GM12878 (cell line): ENCODE measurements at regions not wholly inside any gene's neighbourhood (a gene's known extent, or its start where the extent isn't known, plus 50 kb on each side); places are given as distances from the start of the nearest gene placed in this dataset.

Source experiments
- CTCF ChIP-seq, 3 experiments: IDR thresholded peaks in 2 of 3; conservative IDR thresholded peaks in 1 of 3; 2 replicates each; pipeline ENCODE4 v1.5.1; 2011; ENCODE audit warnings: low read depth in 3 of 3, low read length in 3 of 3, mild to moderate bottlenecking in 3 of 3, control low read depth in 2 of 3, moderate library complexity in 2 of 3, inconsistent platforms in 1 of 3, mixed read lengths in 1 of 3; ENCODE audit not compliant: control insufficient read depth in 2 of 3, insufficient read depth in 1 of 3; ENCODE audit errors: extremely low read depth in 1 of 3
- CUX1 ChIP-seq: IDR thresholded peaks from 2 replicates; pipeline ENCODE4 v1.6.1; 2012; ENCODE audit warnings: improper control_type of control experiment, low read depth, low read length; ENCODE audit not compliant: insufficient replicate concordance
- E4F1 ChIP-seq: fragments of 450-650 bp; IDR thresholded peaks from 2 replicates; pipeline ENCODE4 v1.6.1; 2018; ENCODE audit warnings: borderline replicate concordance, mild to moderate bottlenecking; ENCODE audit not compliant: partially characterized antibody
- EGR1 ChIP-seq, 2 experiments: IDR thresholded peaks; 1 replicate in 1 of 2; 2 replicates in 1 of 2; pipeline ENCODE4 v1.6.1; 2011 to 2012; ENCODE audit warnings: low read depth in 2 of 2, low read length in 2 of 2, borderline replicate concordance in 1 of 2, mild to moderate bottlenecking in 1 of 2, moderate library complexity in 1 of 2
- FOS ChIP-seq: IDR thresholded peaks from 3 replicates; pipeline ENCODE4 v1.6.1; 2011; ENCODE audit warnings: borderline replicate concordance; ENCODE audit not compliant: insufficient read length; ENCODE audit errors: extremely low read depth
- IRF5 ChIP-seq: fragments of 450-650 bp; IDR thresholded peaks from 2 replicates; pipeline ENCODE4 v1.6.1; 2017; ENCODE audit warnings: borderline replicate concordance
- NR2F1 ChIP-seq: fragments of 450-650 bp; conservative IDR thresholded peaks from 2 replicates; pipeline ENCODE4 v1.6.1; 2017; ENCODE audit warnings: mild to moderate bottlenecking
- RBBP5 ChIP-seq: fragments of 200-600 bp; sonication (generic); conservative IDR thresholded peaks from 2 replicates; pipeline ENCODE4 v1.6.1; 2016
- SRF ChIP-seq, 2 experiments: IDR thresholded peaks; 2 replicates each; pipeline ENCODE4 v1.6.1; 2011; ENCODE audit warnings: low read depth in 2 of 2, low read length in 2 of 2, mild to moderate bottlenecking in 1 of 2, moderate library complexity in 1 of 2
- TBL1XR1 ChIP-seq: IDR thresholded peaks from 2 replicates; pipeline ENCODE4 v1.6.1; 2012; ENCODE audit warnings: low read depth, low read length, improper control_type of control experiment
- TCF7 ChIP-seq: IDR thresholded peaks from 2 replicates; pipeline ENCODE4 v1.6.1; 2014; ENCODE audit warnings: antibody characterized with exemption, borderline replicate concordance
- ZBTB11 ChIP-seq: fragments of 450-650 bp; formaldehyde crosslinking; IDR thresholded peaks from 2 replicates; pipeline ENCODE4 v1.5.0; 2022; ENCODE audit warnings: mild to moderate bottlenecking, missing genetic modification characterization
- ZNF384 ChIP-seq: IDR thresholded peaks from 2 replicates; pipeline ENCODE4 v1.6.1; 2012; ENCODE audit warnings: low read depth, mild to moderate bottlenecking, low read length, improper control_type of control experiment, borderline replicate concordance

GRCh38 chr9:124202447-124202971 is 55.2 kb upstream of the NEK6 start (continued):
- TF ChIP-seq CTCF (IDR thresholded peaks at IDR 0.05 in 2 of 3, conservative IDR thresholded peaks at IDR 0.05 in 1 of 3; ENCODE audit: control insufficient read depth in 2 of 3, extremely low read depth in 1 of 3, insufficient read depth in 1 of 3, low read depth in 3 of 3, low read length in 3 of 3) = 0 out of 6 replicates have a peak, but pooled peaks of 1 of the 3 experiments have one; percentile 5
- no peak for TF ChIP-seq FOS
- TF ChIP-seq SRF (IDR thresholded peaks at IDR 0.05; ENCODE audit: low read depth in 2 of 2, low read length in 2 of 2) = peak in 1 of 2 experiments; percentile 79; a peak in 2 of 4 replicates
- TF ChIP-seq IRF5 = no peak
- no peak for TF ChIP-seq ZNF384
- TF ChIP-seq TBL1XR1 = no peak; the same call in 1 of the 2 replicates
- TF ChIP-seq TCF7 = peak; percentile 80; the same call in 1 of the 2 replicates
- no peak for TF ChIP-seq ZBTB11
- peak; percentile 97 for TF ChIP-seq NR2F1
- no peak for TF ChIP-seq E4F1
- TF ChIP-seq EGR1 (IDR thresholded peaks at IDR 0.05; ENCODE audit: borderline replicate concordance in 1 of 2, low read depth in 2 of 2, low read length in 2 of 2) = peak in 1 of 2 experiments; percentile 98; a peak in 2 of 3 replicates
- no peak for TF ChIP-seq RBBP5
- TF ChIP-seq CUX1 = no peak
- TF ChIP-seq, all 136 proteins: peak for 67
